Keratinocyte (primary cell): ENCODE measurements at regions not wholly inside any gene's neighbourhood (a gene's known extent, or its start where the extent isn't known, plus 50 kb on each side); places are given as distances from the start of the nearest gene placed in this dataset.

Source experiments
- EZH2 ChIP-seq: IDR thresholded peaks from one replicate; pipeline ENCODE4 v1.6.1; 2012; ENCODE audit warnings: inconsistent platforms, mild to moderate bottlenecking, low read length, moderate library complexity
- TF ChIP-seq, protein P1 (sequence below), 3 experiments: IDR thresholded peaks in 1 of 3; conservative IDR thresholded peaks in 1 of 3; optimal IDR thresholded peaks in 1 of 3; 2 replicates in 2 of 3; 3 replicates in 1 of 3; pipeline versions ENCODE3 to v1.5.1; 2011; ENCODE audit warnings: low read length in 3 of 3, mild to moderate bottlenecking in 3 of 3, moderate library complexity in 2 of 3, control low read depth in 1 of 3, inconsistent platforms in 1 of 3; ENCODE audit not compliant: insufficient read depth in 2 of 3; ENCODE audit errors: extremely low read depth in 1 of 3

DNA sequence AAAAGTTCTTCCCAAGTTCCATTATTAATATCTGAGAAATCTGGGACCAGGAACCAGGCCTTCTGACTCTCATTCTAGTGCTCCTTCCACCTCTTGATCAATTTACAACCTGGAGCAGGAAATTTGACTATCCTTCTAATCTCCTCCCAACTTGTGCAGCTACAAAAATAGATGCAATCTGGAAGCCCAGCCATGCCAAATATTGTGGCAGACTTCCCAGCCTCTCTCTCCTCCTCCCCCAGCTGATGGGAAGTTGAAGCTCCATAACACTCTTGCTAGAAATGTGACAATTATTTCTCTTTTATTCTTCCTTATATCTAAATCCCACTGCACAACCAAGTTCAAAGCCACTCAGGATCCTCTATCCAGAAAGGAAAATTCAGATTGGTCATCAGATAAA, 252.1 kb downstream of the SEC61B start:
- TF ChIP-seq, protein P1, sequence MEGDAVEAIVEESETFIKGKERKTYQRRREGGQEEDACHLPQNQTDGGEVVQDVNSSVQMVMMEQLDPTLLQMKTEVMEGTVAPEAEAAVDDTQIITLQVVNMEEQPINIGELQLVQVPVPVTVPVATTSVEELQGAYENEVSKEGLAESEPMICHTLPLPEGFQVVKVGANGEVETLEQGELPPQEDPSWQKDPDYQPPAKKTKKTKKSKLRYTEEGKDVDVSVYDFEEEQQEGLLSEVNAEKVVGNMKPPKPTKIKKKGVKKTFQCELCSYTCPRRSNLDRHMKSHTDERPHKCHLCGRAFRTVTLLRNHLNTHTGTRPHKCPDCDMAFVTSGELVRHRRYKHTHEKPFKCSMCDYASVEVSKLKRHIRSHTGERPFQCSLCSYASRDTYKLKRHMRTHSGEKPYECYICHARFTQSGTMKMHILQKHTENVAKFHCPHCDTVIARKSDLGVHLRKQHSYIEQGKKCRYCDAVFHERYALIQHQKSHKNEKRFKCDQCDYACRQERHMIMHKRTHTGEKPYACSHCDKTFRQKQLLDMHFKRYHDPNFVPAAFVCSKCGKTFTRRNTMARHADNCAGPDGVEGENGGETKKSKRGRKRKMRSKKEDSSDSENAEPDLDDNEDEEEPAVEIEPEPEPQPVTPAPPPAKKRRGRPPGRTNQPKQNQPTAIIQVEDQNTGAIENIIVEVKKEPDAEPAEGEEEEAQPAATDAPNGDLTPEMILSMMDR (optimal IDR thresholded peaks at IDR 0.05 in 1 of 3, IDR thresholded peaks at IDR 0.05 in 1 of 3, conservative IDR thresholded peaks at IDR 0.05 in 1 of 3; ENCODE audit: extremely low read depth in 1 of 3, insufficient read depth in 2 of 3, low read length in 3 of 3), result no peak
- TF ChIP-seq EZH2, result no peak
